Epithelial cell of proximal tubule (primary cell): ENCODE measurements at regions not wholly inside any gene's neighbourhood (a gene's known extent, or its start where the extent isn't known, plus 50 kb on each side); places are given as distances from the start of the nearest gene placed in this dataset.

Experiments used
- DNase-seq: peaks from one replicate; pipeline ENCODE4 v3.0.0-alpha.2; 2011; ENCODE audit warnings: low read depth
- H3K4me3 ChIP-seq: 2 replicates; pipeline ENCODE4 v1.5.1; 2011; ENCODE audit warnings: low read depth, mild to moderate bottlenecking, low read length
- CTCF ChIP-seq: conservative IDR thresholded peaks from 2 replicates; pipeline ENCODE4 v1.5.1; 2012; ENCODE audit warnings: low read depth, mild to moderate bottlenecking, low read length

- H3K4me3 ChIP-seq, result no peak overlapping the region
- no peak for DNase-seq
- TF ChIP-seq CTCF, result no peak
Measured at GRCh38 chr1:185537596-185537995, 196.6 kb upstream of the HMCN1 start.

GRCh38 chr1:185536165-185536920 is 197.8 kb upstream of the HMCN1 start:
- DNase-seq, result no peak
- TF ChIP-seq CTCF, result no peak
- H3K4me3 ChIP-seq, result no peak overlapping the region

DNA sequence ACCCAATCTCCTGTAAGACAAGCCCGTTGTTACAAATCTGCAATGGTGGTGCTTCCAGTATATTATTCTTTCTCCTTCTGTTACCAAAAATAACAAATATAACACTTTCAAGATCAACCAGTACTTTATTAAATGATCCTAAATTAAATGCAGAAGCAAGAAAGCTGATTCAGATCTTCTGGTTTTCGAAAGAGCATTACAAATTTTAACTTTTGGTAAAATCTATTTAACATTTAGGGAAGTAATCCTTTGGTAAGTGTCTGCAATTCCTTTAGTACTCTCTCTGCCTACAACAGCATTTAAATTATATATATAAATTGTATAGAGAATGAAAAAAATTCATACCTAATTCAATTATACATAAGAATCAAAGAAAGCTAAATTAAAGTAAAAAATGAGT is 198.6 kb upstream of the HMCN1 start:
- TF ChIP-seq CTCF, result no peak
- no peak overlapping the region for H3K4me3 ChIP-seq
- DNase-seq, result no peak

DNA sequence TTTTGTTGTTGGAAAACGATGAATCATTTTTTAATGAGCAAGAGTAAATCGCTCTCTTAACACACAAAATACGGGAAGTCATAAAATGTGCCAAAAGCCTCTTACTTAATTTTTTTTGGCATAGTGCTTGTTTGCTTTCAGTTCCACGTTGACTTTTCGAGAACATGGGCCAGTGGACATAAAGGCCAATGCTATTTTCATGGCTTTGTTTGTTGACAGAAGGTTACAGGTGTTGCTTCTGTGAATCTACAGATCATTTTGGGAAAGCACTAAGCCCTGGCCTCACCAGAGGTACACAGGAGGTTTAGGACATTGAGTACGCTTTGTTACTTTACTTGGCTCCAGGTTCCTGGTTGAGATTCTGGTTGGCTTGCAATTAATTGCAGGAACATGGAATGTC is 199.4 kb upstream of the HMCN1 start:
- no peak for DNase-seq
- TF ChIP-seq CTCF, result no peak
- no peak overlapping the region for H3K4me3 ChIP-seq

- DNase-seq, result no peak
Measured at GRCh38 chr1:185533596-185533995, 200.6 kb upstream of the HMCN1 start.

DNA sequence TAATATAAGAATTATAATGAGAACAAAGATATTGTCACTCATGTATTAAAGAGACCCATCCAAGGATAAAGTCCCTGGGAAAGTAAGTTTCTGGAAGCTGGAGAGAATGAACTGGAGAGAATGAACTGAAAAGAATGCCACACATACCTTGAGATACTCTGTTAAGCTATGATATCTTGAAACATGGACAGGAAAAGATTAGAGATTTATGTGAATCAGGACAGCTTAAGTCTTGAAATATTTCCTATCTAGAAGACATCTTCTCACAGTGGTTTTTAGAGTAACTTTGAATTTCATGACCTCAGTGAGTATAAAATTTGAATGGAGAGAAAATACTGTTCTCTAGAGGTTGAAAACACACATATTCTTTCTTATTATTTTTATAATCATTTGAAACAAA is 201.3 kb upstream of the HMCN1 start:
- H3K4me3 ChIP-seq, result no peak overlapping the region
- no peak for TF ChIP-seq CTCF
- no peak for DNase-seq

More at GRCh38 chr1:185533596-185533995, 200.6 kb upstream of the HMCN1 start:
- TF ChIP-seq CTCF, result no peak
- no peak overlapping the region for H3K4me3 ChIP-seq

- no peak overlapping the region for H3K4me3 ChIP-seq
- no peak for DNase-seq
- no peak for TF ChIP-seq CTCF
Measured at GRCh38 chr1:185531838-185532237, 202.4 kb upstream of the HMCN1 start.
